PC-3 (cell line): ENCODE measurements at regions not wholly inside any gene's neighbourhood (a gene's known extent, or its start where the extent isn't known, plus 50 kb on each side); places are given as distances from the start of the nearest gene placed in this dataset.

Experiments used
- ATAC-seq: fragments of 200-7000 bp; cut with Tn5 transposase; 2 replicates; pipeline ENCODE4 v1.9.1; 2020; ENCODE audit warnings: mild to moderate bottlenecking, moderate library complexity
- BruUV-seq: library from RNA; stranded (reverse); fragments of 400-500 nt; replicated peaks from 2 replicates; lab custom pipeline; 2021; lab: Mats Ljungman, UMichigan
- CTCF ChIA-PET: fragments of 300-600 bp; sonication (Branson Sonifier 250); formaldehyde crosslinking; loops from one replicate; lab custom pipeline; 2022; ENCODE audit warnings: antibody characterized with exemption; lab: Charles Lee
- POLR2A ChIA-PET: fragments of 300-600 bp; sonication (Branson Sonifier 250); formaldehyde crosslinking; loops from one replicate; lab custom pipeline; 2022; ENCODE audit warnings: antibody characterized with exemption; ENCODE audit not compliant: unreplicated experiment; lab: Charles Lee
- DNase-seq: peaks from one replicate; pipeline ENCODE4 v3.0.0-alpha.2; 2015
- H2AFZ ChIP-seq: fragments of 300-600 bp; sonication (generic); 2 replicates; pipeline ENCODE4 v1.6.0; 2016; ENCODE audit warnings: antibody characterized with exemption, low read length
- H3F3A ChIP-seq: fragments of 300-600 bp; sonication (generic); one replicate; pipeline ENCODE4 v1.6.0; 2017; ENCODE audit warnings: antibody characterized with exemption, low read length, control low read depth, mild to moderate bottlenecking; ENCODE audit not compliant: unreplicated experiment
- H3K27ac ChIP-seq: fragments of 300-600 bp; sonication (generic); 2 replicates; pipeline ENCODE4 v1.5.1; 2016; ENCODE audit warnings: mild to moderate bottlenecking, low read length
- H3K27me3 ChIP-seq: fragments of 300-600 bp; sonication (generic); 2 replicates; pipeline ENCODE4 v1.6.1; 2016; ENCODE audit warnings: low read length, mixed read lengths
- H3K36me3 ChIP-seq: fragments of 300-600 bp; sonication (generic); 2 replicates; pipeline ENCODE4 v1.6.1; 2016; ENCODE audit warnings: low read depth, mixed run types, low read length, mixed read lengths
- H3K4me1 ChIP-seq: fragments of 300-600 bp; sonication (generic); 2 replicates; pipeline ENCODE4 v1.5.1; 2016; ENCODE audit warnings: low read length; ENCODE audit not compliant: insufficient read depth
- H3K4me2 ChIP-seq: fragments of 300-600 bp; sonication (generic); 2 replicates; pipeline ENCODE4 v1.6.0; 2016; ENCODE audit warnings: low read length
- H3K4me3 ChIP-seq: fragments of 300-600 bp; sonication (generic); 2 replicates; pipeline ENCODE4 v1.5.1; 2016; ENCODE audit warnings: mild to moderate bottlenecking, low read length, mixed read lengths
- H3K79me2 ChIP-seq: fragments of 300-600 bp; sonication (generic); 2 replicates; pipeline ENCODE4 v1.6.1; 2017; ENCODE audit warnings: low read length, mixed read lengths
- H3K9ac ChIP-seq: fragments of 300-600 bp; sonication (generic); 2 replicates; pipeline ENCODE4 v1.6.0; 2016; ENCODE audit warnings: mild to moderate bottlenecking, low read length
- H3K9me2 ChIP-seq: fragments of 300-600 bp; sonication (generic); replicated peaks from 2 replicates; pipeline ENCODE4 v1.6.1; 2016; ENCODE audit warnings: mixed run types, low read length, mixed read lengths
- H3K9me3 ChIP-seq: fragments of 300-600 bp; sonication (generic); 2 replicates; pipeline ENCODE4 v1.6.1; 2016; ENCODE audit warnings: low read length, mixed read lengths
- H4K20me1 ChIP-seq: fragments of 300-600 bp; sonication (generic); 2 replicates; pipeline ENCODE4 v1.6.1; 2016; ENCODE audit warnings: low read length, mixed read lengths
- EZH2 ChIP-seq: fragments of 300-600 bp; sonication (generic); IDR thresholded peaks from one replicate; pipeline ENCODE4 v1.6.1; 2017; ENCODE audit warnings: antibody characterized with exemption, mild to moderate bottlenecking, low read length; ENCODE audit not compliant: unreplicated experiment
- EZH2phosphoT487 ChIP-seq: fragments of 300-600 bp; sonication (generic); IDR thresholded peaks from 2 replicates; pipeline ENCODE4 v1.6.1; 2018; ENCODE audit warnings: mild to moderate bottlenecking, antibody characterized with exemption, low read length, borderline replicate concordance
- intact Hi-C: fragments of 100-400 bp; cut with micrococcal nuclease; formaldehyde crosslinking; loops from 2 replicates; pipeline ENCODE4 v1.9.0; 2023
- TF ChIP-seq, protein P1 (sequence below): fragments of 300-600 bp; sonication (generic); conservative IDR thresholded peaks from 2 replicates; pipeline ENCODE4 v1.5.1; 2017; ENCODE audit warnings: antibody characterized with exemption, low read depth, mild to moderate bottlenecking, low read length

DNA sequence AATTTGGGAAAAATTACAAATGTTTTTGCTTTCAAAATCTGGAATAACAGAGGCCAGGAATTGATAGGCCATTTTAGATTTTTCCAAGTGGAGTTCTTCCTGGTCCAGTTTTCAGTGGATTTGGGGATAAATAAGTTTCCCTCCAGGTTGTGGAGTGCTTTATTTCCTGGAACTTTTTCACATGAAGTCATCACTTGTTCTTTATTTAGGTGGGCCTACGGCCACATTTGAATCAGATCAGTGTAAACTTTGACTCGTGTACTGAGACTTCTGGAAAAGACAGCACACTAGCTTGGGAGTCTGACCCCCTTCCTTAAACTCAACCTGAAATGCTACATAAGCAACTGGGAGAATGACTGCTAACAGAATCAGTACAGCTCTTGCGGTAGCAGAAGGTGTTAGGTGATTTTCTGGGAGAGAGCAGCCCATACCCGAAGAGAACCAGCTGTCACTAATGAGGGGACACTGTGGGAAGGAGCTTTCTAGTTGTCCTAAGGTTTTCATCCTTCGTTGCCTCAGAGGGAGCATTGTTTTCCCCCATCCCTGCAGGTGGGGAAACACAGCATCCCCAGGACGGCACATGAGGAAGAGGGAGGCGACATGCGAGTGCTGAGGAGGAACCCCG is 235.2 kb upstream of the FAT1 start:
- ChIA-PET POLR2A (no interaction called here), CTCF (no interaction called here)
- Histone ChIP-seq H3K4me1 (no peaks in the 10 kb centered on the region), H3K27ac (no peak overlapping the region), H3K4me3 (no peak overlapping the region), H3K9ac (no peak overlapping the region), H3K27me3 (no peaks in the 10 kb centered on the region), H3K9me2 (no peaks in the 10 kb centered on the region), H2AFZ (no peak overlapping the region), H3K79me2 (no peaks in the 10 kb centered on the region), H4K20me1 (no peaks in the 10 kb centered on the region), H3K36me3 (no peaks in the 10 kb centered on the region), H3K9me3 (no peaks in the 10 kb centered on the region), H3K4me2 (no peak overlapping the region), H3F3A (no peaks in the 10 kb centered on the region)
- DNase-seq (no peak), ATAC-seq (no peak)
- TF ChIP-seq, protein P1, sequence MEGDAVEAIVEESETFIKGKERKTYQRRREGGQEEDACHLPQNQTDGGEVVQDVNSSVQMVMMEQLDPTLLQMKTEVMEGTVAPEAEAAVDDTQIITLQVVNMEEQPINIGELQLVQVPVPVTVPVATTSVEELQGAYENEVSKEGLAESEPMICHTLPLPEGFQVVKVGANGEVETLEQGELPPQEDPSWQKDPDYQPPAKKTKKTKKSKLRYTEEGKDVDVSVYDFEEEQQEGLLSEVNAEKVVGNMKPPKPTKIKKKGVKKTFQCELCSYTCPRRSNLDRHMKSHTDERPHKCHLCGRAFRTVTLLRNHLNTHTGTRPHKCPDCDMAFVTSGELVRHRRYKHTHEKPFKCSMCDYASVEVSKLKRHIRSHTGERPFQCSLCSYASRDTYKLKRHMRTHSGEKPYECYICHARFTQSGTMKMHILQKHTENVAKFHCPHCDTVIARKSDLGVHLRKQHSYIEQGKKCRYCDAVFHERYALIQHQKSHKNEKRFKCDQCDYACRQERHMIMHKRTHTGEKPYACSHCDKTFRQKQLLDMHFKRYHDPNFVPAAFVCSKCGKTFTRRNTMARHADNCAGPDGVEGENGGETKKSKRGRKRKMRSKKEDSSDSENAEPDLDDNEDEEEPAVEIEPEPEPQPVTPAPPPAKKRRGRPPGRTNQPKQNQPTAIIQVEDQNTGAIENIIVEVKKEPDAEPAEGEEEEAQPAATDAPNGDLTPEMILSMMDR = no peak
- TF ChIP-seq EZH2phosphoT487 (no peak), EZH2 (no peak)
- no TSS peak for BruUV-seq
- intact Hi-C loops = no loop called here

DNA sequence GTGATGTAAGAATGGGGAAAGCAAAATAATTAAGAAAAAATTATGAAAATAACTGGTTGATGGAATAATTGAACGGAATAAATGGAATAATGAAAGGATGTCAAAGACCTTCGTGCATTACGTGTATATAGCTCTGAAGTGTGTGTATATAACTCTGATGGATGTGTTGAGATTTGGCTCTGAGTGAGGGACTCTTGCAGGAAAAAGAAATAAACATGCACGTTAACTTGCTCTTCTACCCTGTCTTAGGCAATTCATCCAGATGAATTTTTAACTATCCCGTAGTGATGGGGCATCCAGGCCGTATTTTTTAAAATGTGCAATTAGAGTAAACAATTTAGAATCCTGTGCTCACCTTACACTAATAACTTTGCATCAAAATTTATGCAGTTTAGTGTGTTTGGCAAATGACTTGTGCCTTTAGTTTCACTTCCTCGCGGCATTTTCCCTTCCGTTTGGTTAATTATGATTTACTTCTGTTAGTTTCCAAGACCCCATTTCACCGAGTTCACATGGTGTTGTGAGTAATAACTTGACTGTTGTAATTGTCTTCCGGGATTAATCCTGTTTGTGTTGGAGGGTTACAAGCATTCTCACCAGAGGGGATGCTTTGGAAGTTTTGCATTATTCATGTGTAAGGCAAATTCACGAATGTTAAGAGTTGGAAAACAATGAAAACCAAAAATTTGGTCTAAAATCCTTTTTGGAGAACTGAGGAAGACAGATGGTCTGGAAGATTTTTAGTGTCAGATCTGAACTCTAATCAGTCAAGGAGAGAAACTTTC is 256.5 kb upstream of the FAT1 start:
- no peaks in the 10 kb centered on the region for H3K36me3 ChIP-seq
- ATAC-seq (no peak), DNase-seq (no peak)
- H4K20me1 ChIP-seq = no peaks in the 10 kb centered on the region
- no peaks in the 10 kb centered on the region for H3F3A ChIP-seq
- H3K4me1 ChIP-seq = no peaks in the 10 kb centered on the region
- intact Hi-C loops = no loop called here
- no peak overlapping the region for H3K4me2 ChIP-seq
- H3K9me3 ChIP-seq = no peaks in the 10 kb centered on the region
- no peak overlapping the region for H2AFZ ChIP-seq
- H3K27me3 ChIP-seq = no peaks in the 10 kb centered on the region
- no peaks in the 10 kb centered on the region for H3K79me2 ChIP-seq
- H3K9ac ChIP-seq = no peak overlapping the region
- no peaks in the 10 kb centered on the region for H3K9me2 ChIP-seq
- H3K27ac ChIP-seq = no peak overlapping the region
- ChIA-PET CTCF (no interaction called here), POLR2A (no interaction called here)
- BruUV-seq = no TSS peak
- TF ChIP-seq, protein P1 = no peak
- TF ChIP-seq EZH2 (no peak), EZH2phosphoT487 (no peak)
- no peak overlapping the region for H3K4me3 ChIP-seq

DNA sequence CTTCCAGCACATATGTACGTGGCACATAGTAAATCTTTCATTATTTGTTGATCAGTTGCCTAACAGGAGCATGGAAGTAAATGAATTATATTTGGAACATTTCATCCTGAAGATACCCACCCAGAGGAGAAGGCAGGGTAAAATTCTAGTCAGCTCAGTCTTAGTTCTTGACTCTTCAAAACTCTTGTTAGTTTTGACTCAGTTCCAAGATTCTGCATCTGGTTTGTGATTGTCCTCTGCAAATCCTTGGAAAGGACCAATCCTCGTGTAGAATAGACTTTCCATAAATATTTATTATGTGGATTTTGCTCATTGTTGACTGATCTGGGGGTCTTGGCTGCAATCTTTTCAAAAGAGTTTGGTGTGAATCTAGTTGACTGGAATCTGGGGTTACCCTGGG is 257.5 kb upstream of the FAT1 start:
- H3K36me3 ChIP-seq = no peaks in the 10 kb centered on the region
- DNase-seq (no peak), ATAC-seq (no peak)
- H2AFZ ChIP-seq = no peak overlapping the region
- no peaks in the 10 kb centered on the region for H3K79me2 ChIP-seq
- POLR2A ChIA-PET = no interaction called here
- no TSS peak for BruUV-seq
- no peaks in the 10 kb centered on the region for H3K9me3 ChIP-seq
- CTCF ChIA-PET = no interaction called here
- intact Hi-C loops = no loop called here
- H3K4me1 ChIP-seq = no peaks in the 10 kb centered on the region
- no peaks in the 10 kb centered on the region for H3F3A ChIP-seq
- H4K20me1 ChIP-seq = no peaks in the 10 kb centered on the region
- H3K27me3 ChIP-seq = no peaks in the 10 kb centered on the region
- no peak overlapping the region for H3K27ac ChIP-seq
- no peak overlapping the region for H3K4me3 ChIP-seq
- H3K9ac ChIP-seq = no peak overlapping the region
- H3K9me2 ChIP-seq = no peaks in the 10 kb centered on the region
- TF ChIP-seq EZH2 = no peak
- TF ChIP-seq, protein P1 = no peak
- TF ChIP-seq EZH2phosphoT487 = no peak
- no peak overlapping the region for H3K4me2 ChIP-seq
